ENCODE measurements at regions not wholly inside any gene's neighbourhood (a gene's known extent, or its start where the extent isn't known, plus 50 kb on each side); places are given as distances from the start of the nearest gene placed in this dataset.

DNA sequence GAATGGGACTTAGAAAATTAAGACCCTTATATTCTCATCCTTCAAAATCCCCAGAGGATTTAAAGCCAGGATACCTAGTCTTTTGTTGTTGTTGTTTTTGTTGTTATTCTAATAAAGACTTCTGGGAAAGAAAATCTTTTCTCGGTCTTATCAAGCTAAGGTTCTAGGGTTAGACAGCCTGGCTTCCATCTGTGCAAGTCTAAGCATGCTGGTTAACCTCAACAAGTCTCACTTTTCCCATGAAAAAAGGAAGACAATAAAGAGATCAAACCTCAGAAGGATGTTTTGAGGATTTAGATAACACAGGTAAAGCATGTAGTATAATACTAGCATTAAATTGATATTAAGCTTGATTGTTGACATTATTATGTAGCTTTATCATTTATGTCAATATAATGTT, 486.4 kb upstream of the SOX9 start:
- BruUV-seq (replicated peaks): no TSS peak
- H3K4me3 ChIP-seq (ENCODE audit: low read depth in 2 of 2, low read length in 2 of 2): no peak overlapping the region
- DNase-seq (ENCODE audit: low read depth, low spot score) (no peak), ATAC-seq (no peak)
- in situ Hi-C loops (cut with HindIII; ENCODE audit: low pct_unique_long_range_greater_than_20kb, low sequenced_read_pairs) (no loop called here), intact Hi-C loops (cut with micrococcal nuclease; ENCODE audit: unreplicated experiment) (loop anchor here (10.0 kb wide), 1 partner anchor 480 kb away; no protein-coding TSS in a partner anchor)
- no peak overlapping the region for H3K27ac ChIP-seq (ENCODE audit: low read length)
- TF ChIP-seq SIN3A (IDR thresholded peaks at IDR 0.05; ENCODE audit: borderline replicate concordance, insufficient read depth, low read depth, low read length) (no peak), TCF7L2 (IDR thresholded peaks at IDR 0.05; ENCODE audit: low read depth, low read length) (no peak)
- TF ChIP-seq, protein P1, sequence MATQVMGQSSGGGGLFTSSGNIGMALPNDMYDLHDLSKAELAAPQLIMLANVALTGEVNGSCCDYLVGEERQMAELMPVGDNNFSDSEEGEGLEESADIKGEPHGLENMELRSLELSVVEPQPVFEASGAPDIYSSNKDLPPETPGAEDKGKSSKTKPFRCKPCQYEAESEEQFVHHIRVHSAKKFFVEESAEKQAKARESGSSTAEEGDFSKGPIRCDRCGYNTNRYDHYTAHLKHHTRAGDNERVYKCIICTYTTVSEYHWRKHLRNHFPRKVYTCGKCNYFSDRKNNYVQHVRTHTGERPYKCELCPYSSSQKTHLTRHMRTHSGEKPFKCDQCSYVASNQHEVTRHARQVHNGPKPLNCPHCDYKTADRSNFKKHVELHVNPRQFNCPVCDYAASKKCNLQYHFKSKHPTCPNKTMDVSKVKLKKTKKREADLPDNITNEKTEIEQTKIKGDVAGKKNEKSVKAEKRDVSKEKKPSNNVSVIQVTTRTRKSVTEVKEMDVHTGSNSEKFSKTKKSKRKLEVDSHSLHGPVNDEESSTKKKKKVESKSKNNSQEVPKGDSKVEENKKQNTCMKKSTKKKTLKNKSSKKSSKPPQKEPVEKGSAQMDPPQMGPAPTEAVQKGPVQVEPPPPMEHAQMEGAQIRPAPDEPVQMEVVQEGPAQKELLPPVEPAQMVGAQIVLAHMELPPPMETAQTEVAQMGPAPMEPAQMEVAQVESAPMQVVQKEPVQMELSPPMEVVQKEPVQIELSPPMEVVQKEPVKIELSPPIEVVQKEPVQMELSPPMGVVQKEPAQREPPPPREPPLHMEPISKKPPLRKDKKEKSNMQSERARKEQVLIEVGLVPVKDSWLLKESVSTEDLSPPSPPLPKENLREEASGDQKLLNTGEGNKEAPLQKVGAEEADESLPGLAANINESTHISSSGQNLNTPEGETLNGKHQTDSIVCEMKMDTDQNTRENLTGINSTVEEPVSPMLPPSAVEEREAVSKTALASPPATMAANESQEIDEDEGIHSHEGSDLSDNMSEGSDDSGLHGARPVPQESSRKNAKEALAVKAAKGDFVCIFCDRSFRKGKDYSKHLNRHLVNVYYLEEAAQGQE (IDR thresholded peaks at IDR 0.05; ENCODE audit: insufficient read depth in 1 of 2, low read depth in 2 of 2, low read length in 1 of 2): no peak
- CTCF ChIA-PET: interaction anchor here (0.6 kb wide), 1 partner anchor 165 kb away, joined by 4 read pairs; no protein-coding TSS in a partner anchor
- H3K36me3 ChIP-seq (ENCODE audit: control insufficient read depth, insufficient read depth, low read length): no peaks in the 10 kb centered on the region
- H3K4me1 ChIP-seq (ENCODE audit: control insufficient read depth, insufficient read depth, low read length): no peaks in the 10 kb centered on the region
- no peaks in the 10 kb centered on the region for H3K27me3 ChIP-seq (ENCODE audit: control insufficient read depth, insufficient read depth, low read length)
- no peaks in the 10 kb centered on the region for H3K9me3 ChIP-seq (ENCODE audit: control insufficient read depth, insufficient read depth, low read depth, low read length)
- POLR2A ChIA-PET: no interaction called here

DNA sequence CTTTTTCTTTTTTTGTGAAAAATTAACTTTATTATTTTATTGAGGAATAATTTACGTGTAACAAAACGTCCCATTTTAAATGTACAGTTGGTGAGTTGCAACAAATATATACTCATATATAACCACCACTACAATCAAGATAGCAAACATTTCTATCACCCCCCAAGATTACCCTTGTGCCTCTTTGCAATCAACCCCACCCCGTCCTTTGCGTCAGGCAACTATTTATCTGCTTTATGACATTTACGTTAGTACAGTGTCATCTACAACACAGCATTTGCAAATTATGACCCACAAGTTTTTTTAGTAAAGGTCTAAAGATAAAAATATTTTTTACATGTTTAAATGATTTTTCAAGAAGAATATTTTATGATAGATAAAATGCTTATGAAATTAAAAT, 485.6 kb upstream of the SOX9 start:
- H3K4me3 ChIP-seq (ENCODE audit: low read depth in 2 of 2, low read length in 2 of 2): no peak overlapping the region
- H3K27me3 ChIP-seq (ENCODE audit: control insufficient read depth, insufficient read depth, low read length): no peaks in the 10 kb centered on the region
- H3K9me3 ChIP-seq (ENCODE audit: control insufficient read depth, insufficient read depth, low read depth, low read length): no peaks in the 10 kb centered on the region
- no peak for DNase-seq (ENCODE audit: low read depth, low spot score)
- ChIA-PET POLR2A (no interaction called here), CTCF (no interaction called here)
- ATAC-seq: no peak
- H3K4me1 ChIP-seq (ENCODE audit: control insufficient read depth, insufficient read depth, low read length): no peaks in the 10 kb centered on the region
- no peaks in the 10 kb centered on the region for H3K36me3 ChIP-seq (ENCODE audit: control insufficient read depth, insufficient read depth, low read length)
- intact Hi-C loops (cut with micrococcal nuclease; ENCODE audit: unreplicated experiment): loop anchor here (10.0 kb wide), 1 partner anchor 480 kb away; no protein-coding TSS in a partner anchor
- no peak for TF ChIP-seq SIN3A (IDR thresholded peaks at IDR 0.05; ENCODE audit: borderline replicate concordance, insufficient read depth, low read depth, low read length)
- no peak for TF ChIP-seq TCF7L2 (IDR thresholded peaks at IDR 0.05; ENCODE audit: low read depth, low read length)
- TF ChIP-seq, protein P2, sequence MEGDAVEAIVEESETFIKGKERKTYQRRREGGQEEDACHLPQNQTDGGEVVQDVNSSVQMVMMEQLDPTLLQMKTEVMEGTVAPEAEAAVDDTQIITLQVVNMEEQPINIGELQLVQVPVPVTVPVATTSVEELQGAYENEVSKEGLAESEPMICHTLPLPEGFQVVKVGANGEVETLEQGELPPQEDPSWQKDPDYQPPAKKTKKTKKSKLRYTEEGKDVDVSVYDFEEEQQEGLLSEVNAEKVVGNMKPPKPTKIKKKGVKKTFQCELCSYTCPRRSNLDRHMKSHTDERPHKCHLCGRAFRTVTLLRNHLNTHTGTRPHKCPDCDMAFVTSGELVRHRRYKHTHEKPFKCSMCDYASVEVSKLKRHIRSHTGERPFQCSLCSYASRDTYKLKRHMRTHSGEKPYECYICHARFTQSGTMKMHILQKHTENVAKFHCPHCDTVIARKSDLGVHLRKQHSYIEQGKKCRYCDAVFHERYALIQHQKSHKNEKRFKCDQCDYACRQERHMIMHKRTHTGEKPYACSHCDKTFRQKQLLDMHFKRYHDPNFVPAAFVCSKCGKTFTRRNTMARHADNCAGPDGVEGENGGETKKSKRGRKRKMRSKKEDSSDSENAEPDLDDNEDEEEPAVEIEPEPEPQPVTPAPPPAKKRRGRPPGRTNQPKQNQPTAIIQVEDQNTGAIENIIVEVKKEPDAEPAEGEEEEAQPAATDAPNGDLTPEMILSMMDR (IDR thresholded peaks at IDR 0.05): no peak
- no peak for TF ChIP-seq POLR2AphosphoS5 (IDR thresholded peaks at IDR 0.05; ENCODE audit: low read depth, low read length)
- TF ChIP-seq, protein P1 (IDR thresholded peaks at IDR 0.05; ENCODE audit: insufficient read depth in 1 of 2, low read depth in 2 of 2, low read length in 1 of 2): no peak
- H3K27ac ChIP-seq (ENCODE audit: low read length): no peak overlapping the region
- in situ Hi-C loops (cut with HindIII; ENCODE audit: low pct_unique_long_range_greater_than_20kb, low sequenced_read_pairs): no loop called here
- BruUV-seq (replicated peaks): no TSS peak

Measured in Panc1 (cell line).